GM12878 (cell line): ENCODE measurements at regions not wholly inside any gene's neighbourhood (a gene's known extent, or its start where the extent isn't known, plus 50 kb on each side); places are given as distances from the start of the nearest gene placed in this dataset.

ENCODE experiments used
- BHLHE40 ChIP-seq, 2 experiments: fragments of 450-650 bp in 1 of 2; IDR thresholded peaks; 2 replicates each; pipeline ENCODE4 v1.6.1; 2011 to 2017; ENCODE audit warnings: low read depth in 2 of 2, borderline replicate concordance in 1 of 2, improper control_type of control experiment in 1 of 2, low read length in 1 of 2, mild to moderate bottlenecking in 1 of 2
- RB1 ChIP-seq: fragments of 450-650 bp; formaldehyde crosslinking; IDR thresholded peaks from 2 replicates; pipeline ENCODE4 v1.6.1; 2017; ENCODE audit warnings: mild to moderate bottlenecking, borderline replicate concordance
- SP1 ChIP-seq: IDR thresholded peaks from one replicate; pipeline ENCODE4 v1.6.1; 2011; ENCODE audit warnings: low read depth, low read length

DNA sequence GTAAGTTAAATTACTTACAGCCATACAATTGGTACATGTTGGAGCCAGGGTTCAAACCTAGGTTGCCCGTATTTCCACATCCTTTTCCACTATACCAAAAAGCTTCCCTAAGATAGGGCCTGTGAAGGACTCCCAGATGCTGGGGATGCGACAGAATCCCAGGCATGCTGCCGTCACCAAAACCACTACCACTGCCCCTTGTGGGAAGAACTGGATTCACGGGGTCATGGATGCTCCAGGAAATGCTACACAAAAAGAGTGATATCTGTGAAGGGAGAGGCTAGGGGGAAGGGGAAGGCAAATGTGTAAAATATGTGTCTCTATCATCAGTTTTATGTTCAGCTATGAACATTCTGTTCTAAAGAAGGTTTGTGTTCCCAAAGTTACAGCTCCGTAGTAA is 133.9 kb upstream of the IVNS1ABP start:
- TF ChIP-seq BHLHE40 (IDR thresholded peaks at IDR 0.05; ENCODE audit: borderline replicate concordance in 1 of 2, low read depth in 2 of 2, low read length in 1 of 2) (no peak), SP1 (no peak), RB1 (no peak)
